Fibroblast of skin of left quadriceps (primary cell): ENCODE measurements at regions not wholly inside any gene's neighbourhood (a gene's known extent, or its start where the extent isn't known, plus 50 kb on each side); places are given as distances from the start of the nearest gene placed in this dataset.
A peak's percentile ranks its signal among the peaks of the same experiment; 100 is the strongest.

Source experiments
- DNase-seq, 2 experiments: peaks; one replicate each; pipeline ENCODE4 v3.0.0-alpha.2; 2013; ENCODE audit warnings: low read depth in 2 of 2

DNA sequence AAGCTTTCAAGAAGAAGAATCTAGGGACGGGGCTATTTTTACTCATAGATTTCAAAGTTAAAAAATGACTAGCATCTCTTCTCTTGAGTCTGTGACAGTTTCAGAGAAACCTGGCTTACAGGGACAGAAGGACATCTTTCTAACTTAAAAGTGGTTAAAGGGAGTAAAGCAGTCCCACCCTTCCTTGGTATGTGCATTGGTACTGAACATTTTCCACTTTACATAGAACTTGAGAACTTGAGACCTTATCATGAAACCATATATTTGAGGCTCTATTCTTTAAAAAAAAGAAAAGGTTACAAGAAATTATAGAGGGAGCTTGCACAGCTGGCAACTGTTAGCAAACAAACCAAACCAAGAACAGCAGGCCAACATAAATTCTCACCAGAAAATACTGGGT, 73.4 kb upstream of the GAREM1 start:
- DNase-seq = no peak

DNA sequence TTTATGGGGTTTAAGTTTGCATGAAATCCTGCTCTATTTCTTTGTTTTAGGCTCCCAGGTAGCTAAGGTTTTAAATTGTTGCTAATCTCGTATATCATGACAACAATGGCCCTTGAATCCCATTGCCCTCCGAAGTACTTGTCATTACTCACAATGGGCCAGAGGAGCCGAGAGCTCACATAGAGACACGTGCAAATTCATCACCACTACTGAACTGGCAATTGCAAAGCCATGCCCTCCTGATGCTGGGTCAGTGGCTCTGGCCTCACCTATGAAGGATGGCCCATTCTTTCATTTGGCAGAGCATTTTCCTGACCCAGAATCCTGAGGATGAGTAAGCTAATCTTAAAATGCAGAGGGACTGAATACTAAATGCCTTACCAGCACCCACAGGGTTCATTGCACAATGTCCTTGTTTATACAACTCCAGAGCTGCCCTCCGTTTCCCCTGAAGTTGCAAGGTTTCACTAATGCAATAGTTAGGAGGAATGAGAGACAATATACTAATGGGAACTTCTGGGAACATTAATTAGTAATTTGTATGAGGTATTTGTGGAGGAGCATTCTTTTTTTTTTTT, 71.6 kb upstream of the GAREM1 start:
- no peak for DNase-seq

DNA sequence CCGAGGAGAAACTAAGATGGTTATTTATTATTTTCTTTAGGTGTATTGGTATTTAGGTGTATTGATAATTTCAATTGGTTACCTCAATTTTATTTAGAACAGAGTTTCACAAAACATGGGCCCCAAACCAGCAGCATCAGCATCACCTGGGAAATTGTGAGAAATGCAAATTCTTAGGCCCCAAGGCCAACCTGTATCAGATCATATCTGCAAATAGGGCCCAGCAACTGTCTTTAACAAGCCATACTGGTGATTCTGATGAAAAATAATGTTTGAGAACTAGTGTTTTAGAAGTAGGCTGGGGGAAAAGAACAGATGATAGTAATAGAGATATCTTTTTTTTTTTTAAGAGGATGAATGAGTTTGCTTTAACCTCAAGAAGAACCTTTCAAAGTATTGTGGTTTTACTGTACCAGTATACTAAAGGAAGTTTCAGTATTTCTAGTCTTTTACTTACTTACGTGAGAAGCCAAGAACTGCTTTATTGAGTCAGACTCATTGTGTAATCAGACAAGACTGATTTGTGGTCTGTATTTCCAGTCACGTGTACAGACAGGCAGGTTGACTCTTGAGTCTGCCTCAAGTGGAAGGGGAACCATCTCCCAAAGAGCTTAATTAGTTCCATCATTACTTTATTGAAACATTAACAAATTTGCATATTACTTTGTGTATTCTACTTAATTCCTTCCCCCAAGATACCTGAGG, 60.4 kb upstream of the GAREM1 start:
- DNase-seq = peak; percentile 8 to 10

DNA sequence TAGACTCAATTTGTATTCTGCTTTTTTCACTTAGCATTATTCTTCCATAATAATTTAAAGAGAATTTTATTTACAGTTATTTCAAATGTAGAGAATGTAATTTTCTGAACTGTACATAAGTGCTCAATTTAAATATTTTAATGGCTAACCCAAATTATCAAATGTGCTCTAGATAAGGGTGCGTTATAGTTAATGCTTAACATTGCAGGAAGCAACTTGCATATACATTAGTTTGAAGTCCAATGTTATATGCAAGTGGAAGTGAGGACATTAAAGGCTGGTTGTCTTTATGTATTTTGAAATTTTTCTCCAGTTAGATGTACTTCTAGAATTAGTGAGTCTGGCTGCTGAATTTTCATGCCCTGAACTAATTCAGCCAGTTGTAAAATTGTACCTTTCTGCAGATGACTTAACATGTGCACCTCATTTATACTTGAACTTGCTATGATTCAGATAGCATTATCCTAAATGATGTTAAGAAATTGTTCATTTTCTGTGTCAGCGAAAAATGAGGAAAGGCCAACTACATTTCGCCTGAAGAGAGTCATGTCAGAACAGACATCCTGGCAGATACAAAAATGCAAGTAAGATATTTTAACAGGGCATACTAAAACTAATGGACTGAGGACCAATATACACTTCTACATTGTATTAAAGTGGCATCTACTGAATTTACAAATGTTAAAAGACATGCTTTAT, 59.2 kb upstream of the GAREM1 start:
- DNase-seq = no peak

GRCh38 chr18:32520771-32521170, 50.1 kb upstream of the GAREM1 start:
- DNase-seq = no peak
